Esophagus muscularis mucosa (tissue), 4 donors: ENCODE measurements at regions not wholly inside any gene's neighbourhood (a gene's known extent, or its start where the extent isn't known, plus 50 kb on each side); places are given as distances from the start of the nearest gene placed in this dataset.

Experiments
- DNase-seq: peaks from one replicate; pipeline ENCODE4 v3.0.0-alpha.2; 2017; ENCODE audit errors: extremely low spot score
- H3K27ac ChIP-seq, 4 donors: fragments of 200-600 bp; sonication (generic); replicated peaks in 1 of 4; 1 replicate in 3 of 4; 2 replicates in 1 of 4; pipeline ENCODE4 v1.5.1; 2016 to 2019; ENCODE audit warnings: mild to moderate bottlenecking in 1 of 4
- H3K27me3 ChIP-seq, 4 donors: fragments of 200-600 bp; sonication (generic); one replicate each; pipeline versions ENCODE4 v1.5.1 to v1.6.0; 2016 to 2019
- H3K36me3 ChIP-seq, 4 donors: fragments of 200-600 bp; sonication (generic); one replicate each; pipeline ENCODE4 v1.5.1; 2016 to 2019
- H3K4me1 ChIP-seq, 4 donors: fragments of 200-600 bp; sonication (generic); one replicate each; pipeline ENCODE4 v1.5.1; 2016 to 2019
- H3K4me3 ChIP-seq, 4 donors: fragments of 200-600 bp; sonication (generic); 1 replicate in 2 of 4; 2 replicates in 2 of 4; pipeline ENCODE4 v1.5.1; 2016 to 2019; ENCODE audit warnings: mild to moderate bottlenecking in 4 of 4, moderate library complexity in 1 of 4
- H3K9me3 ChIP-seq, 4 donors: fragments of 200-600 bp; sonication (generic); 1 replicate in 3 of 4; 2 replicates in 1 of 4; pipeline ENCODE4 v1.5.1; 2016 to 2019
- EP300 ChIP-seq: sonication (generic); formaldehyde crosslinking; IDR thresholded peaks from one replicate; pipeline ENCODE4 v1.6.1; 2017; ENCODE audit warnings: antibody characterized with exemption
- POLR2A ChIP-seq: fragments of 450-650 bp; IDR thresholded peaks from one replicate; pipeline ENCODE4 v1.6.1; 2017; ENCODE audit warnings: antibody characterized with exemption, moderate library complexity, mild to moderate bottlenecking, low read depth
- POLR2AphosphoS5 ChIP-seq, 2 donors: sonication (generic); formaldehyde crosslinking; IDR thresholded peaks; one replicate each; pipeline ENCODE4 v1.6.1; 2017; ENCODE audit warnings: antibody characterized with exemption in 2 of 2
- WGBS: methylation state at CpG from one replicate; pipeline ENCODE4 v1.1.5; 2018; 5-methylcytosine and 5-hydroxymethylcytosine counted together
- intact Hi-C: fragments of 100-400 bp; cut with DNase I; formaldehyde crosslinking; loops from one replicate; pipeline ENCODE4 v1.15.1; 2023
- TF ChIP-seq, protein P1 (sequence below), 3 experiments: fragments of 200-600 bp in 2 of 3; fragments of 450-650 bp in 1 of 3; sonication (generic) in 2 of 3; IDR thresholded peaks; one replicate each; pipeline ENCODE4 v1.5.1; 2017 to 2019; ENCODE audit warnings: antibody characterized with exemption in 3 of 3, mild to moderate bottlenecking in 2 of 3, moderate library complexity in 1 of 3

DNA sequence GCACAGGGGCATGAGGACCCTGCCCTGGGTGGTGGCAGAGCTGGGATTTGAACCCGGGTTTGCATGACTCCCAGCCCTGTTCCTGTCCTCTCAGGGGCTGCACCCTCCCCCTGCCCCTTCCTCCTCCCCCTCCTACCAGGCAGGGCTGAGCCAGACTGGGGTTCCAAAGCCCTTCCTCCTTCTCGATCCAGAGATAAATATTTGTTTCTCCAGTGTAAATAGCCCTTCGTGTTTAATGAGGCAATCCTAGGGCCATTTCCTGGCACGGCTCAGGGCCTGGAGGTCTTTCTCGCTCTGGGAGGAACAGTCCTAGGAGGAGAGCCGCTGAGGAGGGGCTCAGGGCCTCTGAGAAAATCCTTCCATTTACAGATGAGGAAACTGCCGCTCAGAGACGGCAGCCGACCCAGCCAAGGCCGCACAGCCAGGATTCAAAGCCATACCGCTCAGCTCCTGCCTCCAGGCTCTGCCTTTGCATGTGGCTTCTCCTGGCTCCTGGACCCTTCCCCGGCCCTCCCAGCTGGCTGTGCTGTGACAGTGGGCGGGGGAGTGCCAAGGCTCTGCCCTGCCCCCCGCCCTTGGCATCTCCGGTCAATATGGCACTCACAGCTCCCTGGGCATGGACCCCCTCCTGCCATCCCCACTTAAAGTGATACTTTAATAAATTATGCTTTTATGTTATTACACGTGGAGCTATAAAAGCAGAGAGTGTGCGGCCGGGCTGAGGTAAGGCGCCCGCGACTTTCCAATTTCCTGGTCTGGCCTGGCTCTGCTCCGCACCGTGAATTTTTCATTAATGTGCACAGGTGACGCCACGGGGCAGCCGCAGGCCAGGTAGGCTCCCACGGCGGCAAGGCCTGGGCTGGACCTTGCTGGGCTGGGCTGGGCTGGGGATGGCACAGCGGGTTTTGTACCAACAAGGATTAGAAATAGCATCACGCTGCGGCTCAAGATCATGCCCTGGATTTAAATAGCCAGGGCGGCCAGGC, 114.7 kb upstream of the WNT4 start:
- WGBS = 80% methylated on average over 28 of the region's 32 CpGs
- no peak for TF ChIP-seq POLR2A
- no peak for TF ChIP-seq EP300
- TF ChIP-seq, protein P1, sequence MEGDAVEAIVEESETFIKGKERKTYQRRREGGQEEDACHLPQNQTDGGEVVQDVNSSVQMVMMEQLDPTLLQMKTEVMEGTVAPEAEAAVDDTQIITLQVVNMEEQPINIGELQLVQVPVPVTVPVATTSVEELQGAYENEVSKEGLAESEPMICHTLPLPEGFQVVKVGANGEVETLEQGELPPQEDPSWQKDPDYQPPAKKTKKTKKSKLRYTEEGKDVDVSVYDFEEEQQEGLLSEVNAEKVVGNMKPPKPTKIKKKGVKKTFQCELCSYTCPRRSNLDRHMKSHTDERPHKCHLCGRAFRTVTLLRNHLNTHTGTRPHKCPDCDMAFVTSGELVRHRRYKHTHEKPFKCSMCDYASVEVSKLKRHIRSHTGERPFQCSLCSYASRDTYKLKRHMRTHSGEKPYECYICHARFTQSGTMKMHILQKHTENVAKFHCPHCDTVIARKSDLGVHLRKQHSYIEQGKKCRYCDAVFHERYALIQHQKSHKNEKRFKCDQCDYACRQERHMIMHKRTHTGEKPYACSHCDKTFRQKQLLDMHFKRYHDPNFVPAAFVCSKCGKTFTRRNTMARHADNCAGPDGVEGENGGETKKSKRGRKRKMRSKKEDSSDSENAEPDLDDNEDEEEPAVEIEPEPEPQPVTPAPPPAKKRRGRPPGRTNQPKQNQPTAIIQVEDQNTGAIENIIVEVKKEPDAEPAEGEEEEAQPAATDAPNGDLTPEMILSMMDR (IDR thresholded peaks at IDR 0.05) = no peak
- no peak for TF ChIP-seq POLR2AphosphoS5 (IDR thresholded peaks at IDR 0.05)
- H3K4me3 ChIP-seq = no peak overlapping the region
- H3K27ac ChIP-seq = no peak overlapping the region
- no peak for DNase-seq
- H3K36me3 ChIP-seq = no peaks in the 10 kb centered on the region
- H3K4me1 ChIP-seq = no peaks in the 10 kb centered on the region
- peaks cover 0 to 54% (median 0%) of the 10 kb centered on the region in 4 donors for H3K27me3 ChIP-seq
- H3K9me3 ChIP-seq = no peaks in the 10 kb centered on the region
- intact Hi-C loops = no loop called here

DNA sequence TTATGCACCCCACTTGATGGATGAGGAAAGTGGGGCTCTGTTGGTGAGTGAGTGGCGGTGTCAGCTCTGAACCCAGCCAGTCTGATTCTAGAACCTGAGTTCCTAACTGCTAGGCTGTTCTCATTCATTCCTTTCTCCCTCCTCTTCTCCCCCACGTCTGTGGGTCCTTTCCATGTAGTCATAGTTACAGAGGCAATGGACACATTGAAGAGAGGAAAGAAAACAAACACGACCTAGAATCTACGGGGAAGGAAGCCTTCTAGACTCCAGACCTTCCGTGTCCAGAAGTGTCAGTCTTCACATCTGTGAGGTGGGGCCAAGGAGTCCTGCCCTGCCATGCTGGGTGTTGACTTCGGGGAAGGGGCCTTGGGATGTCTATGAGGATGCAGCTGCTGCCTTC, 115.8 kb upstream of the WNT4 start:
- intact Hi-C loops = no loop called here
- Histone ChIP-seq H3K9me3 (no peaks in the 10 kb centered on the region), H3K36me3 (no peaks in the 10 kb centered on the region), H3K27ac (no peak overlapping the region), H3K4me3 (no peak overlapping the region), H3K27me3 (peaks cover 0 to 60% (median 0%) of the 10 kb centered on the region in 4 donors), H3K4me1 (no peaks in the 10 kb centered on the region)
- DNase-seq = no peak
- WGBS = 69% methylated on average over 6 of the region's 6 CpGs
- no peak for TF ChIP-seq EP300
- no peak for TF ChIP-seq POLR2A
- TF ChIP-seq, protein P1 (IDR thresholded peaks at IDR 0.05) = no peak

DNA sequence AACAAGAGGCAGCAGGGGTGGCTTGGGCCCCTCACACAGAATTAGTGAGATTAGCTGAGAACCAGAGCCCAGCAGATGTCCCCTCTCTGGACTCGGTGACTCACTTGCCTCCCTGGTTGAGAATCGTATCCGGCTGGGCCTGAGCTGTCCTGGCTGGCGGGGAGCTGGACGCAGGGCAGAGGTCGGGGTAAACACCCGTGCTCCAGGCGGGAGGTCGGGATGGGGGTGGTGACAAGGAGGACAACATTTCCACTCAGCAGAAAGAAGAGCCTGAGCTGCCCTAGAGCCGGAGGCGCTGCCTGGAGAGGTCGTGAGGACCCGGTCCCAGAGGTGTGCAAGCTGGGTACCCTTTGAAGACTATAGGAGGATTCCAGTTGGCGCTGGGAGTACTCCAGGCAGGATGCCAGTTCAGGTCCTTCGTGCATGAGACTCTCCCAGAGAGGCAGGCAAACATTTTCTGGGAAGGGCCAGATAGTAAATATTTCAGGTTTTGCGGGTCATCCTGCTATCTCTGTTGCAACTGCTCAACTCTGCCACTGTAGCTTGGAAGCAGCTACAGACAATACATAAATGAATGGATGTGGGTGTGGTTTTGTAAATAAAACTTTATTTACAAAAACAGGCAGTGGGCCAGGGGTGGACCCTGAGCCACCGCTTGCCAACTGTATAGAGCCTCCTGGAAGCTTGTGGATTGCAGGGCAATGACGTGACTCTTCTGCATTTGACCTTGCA, 116.8 kb upstream of the WNT4 start:
- Histone ChIP-seq H3K4me1 (no peaks in the 10 kb centered on the region), H3K27me3 (peaks cover 0 to 64% (median 0%) of the 10 kb centered on the region in 4 donors), H3K9me3 (no peaks in the 10 kb centered on the region), H3K4me3 (no peak overlapping the region), H3K36me3 (no peaks in the 10 kb centered on the region), H3K27ac (no peak overlapping the region)
- TF ChIP-seq, protein P1 (IDR thresholded peaks at IDR 0.05) = no peak
- TF ChIP-seq EP300 (no peak), POLR2A (no peak), POLR2AphosphoS5 (IDR thresholded peaks at IDR 0.05) (no peak)
- WGBS = 69% methylated on average over 8 of the region's 18 CpGs
- intact Hi-C loops = no loop called here
- no peak for DNase-seq

DNA sequence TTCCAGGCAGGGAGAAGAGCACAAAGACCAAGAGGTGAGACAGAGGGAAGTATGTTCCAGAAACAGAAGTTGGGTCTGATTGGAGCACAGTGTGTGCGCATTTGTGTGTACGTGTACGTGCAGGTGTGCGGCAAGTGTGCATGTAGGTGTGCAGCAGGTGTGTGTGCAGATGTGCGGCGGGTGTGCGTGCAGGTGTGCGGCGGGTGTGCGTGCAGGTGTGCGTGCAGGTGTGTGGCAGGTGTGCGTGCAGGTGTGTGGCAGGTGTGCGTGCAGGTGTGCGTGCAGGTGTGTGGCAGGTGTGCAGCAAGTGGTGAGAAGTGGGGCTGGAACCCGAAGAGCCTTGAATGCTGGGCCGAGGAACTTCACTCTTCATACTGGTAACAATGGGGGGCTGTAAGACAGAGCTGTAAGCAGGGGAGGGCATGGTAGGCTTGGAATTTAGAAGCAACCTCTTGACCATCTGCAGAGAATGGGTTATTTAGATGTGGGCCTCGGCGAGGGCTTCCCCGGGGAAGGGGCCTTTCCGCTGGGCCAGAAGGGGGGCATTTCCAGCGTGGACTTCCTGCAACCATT, 118.0 kb upstream of the WNT4 start:
- Histone ChIP-seq H3K27me3 (peaks cover 0 to 72% (median 0%) of the 10 kb centered on the region in 4 donors), H3K27ac (no peak overlapping the region), H3K36me3 (no peaks in the 10 kb centered on the region), H3K9me3 (no peaks in the 10 kb centered on the region), H3K4me1 (no peaks in the 10 kb centered on the region), H3K4me3 (no peak overlapping the region)
- TF ChIP-seq EP300 = no peak
- TF ChIP-seq POLR2A = no peak
- TF ChIP-seq, protein P1 (IDR thresholded peaks at IDR 0.05) = no peak
- TF ChIP-seq POLR2AphosphoS5 (IDR thresholded peaks at IDR 0.05) = no peak
- DNase-seq = no peak
- intact Hi-C loops = no loop called here
- WGBS = 88% methylated on average over 16 of the region's 21 CpGs
